GM10248 (cell line): ENCODE measurements at regions not wholly inside any gene's neighbourhood (a gene's known extent, or its start where the extent isn't known, plus 50 kb on each side); places are given as distances from the start of the nearest gene placed in this dataset.

Experiments used
- CTCF ChIA-PET: fragments of 300-600 bp; sonication (Branson Sonifier 250); formaldehyde crosslinking; extraction: SDS; loops from one replicate; lab custom pipeline; 2021; ENCODE audit warnings: antibody characterized with exemption; lab: Yijun Ruan, JAX
- POLR2A ChIA-PET: fragments of 350-650 bp; sonication (Branson Sonifier 250); formaldehyde crosslinking; extraction: SDS; loops from one replicate; lab custom pipeline; 2020; ENCODE audit warnings: antibody characterized with exemption; lab: Yijun Ruan, JAX
- DNase-seq: peaks from one replicate; pipeline ENCODE4 v3.0.0; 2012; ENCODE audit errors: extremely low spot score
- TF ChIP-seq, protein P1 (sequence below): IDR thresholded peaks from 2 replicates; pipeline ENCODE4 v1.5.1; 2012; ENCODE audit warnings: mild to moderate bottlenecking, low read depth; ENCODE audit errors: extremely low read depth, missing control alignments, control extremely low read depth

DNA sequence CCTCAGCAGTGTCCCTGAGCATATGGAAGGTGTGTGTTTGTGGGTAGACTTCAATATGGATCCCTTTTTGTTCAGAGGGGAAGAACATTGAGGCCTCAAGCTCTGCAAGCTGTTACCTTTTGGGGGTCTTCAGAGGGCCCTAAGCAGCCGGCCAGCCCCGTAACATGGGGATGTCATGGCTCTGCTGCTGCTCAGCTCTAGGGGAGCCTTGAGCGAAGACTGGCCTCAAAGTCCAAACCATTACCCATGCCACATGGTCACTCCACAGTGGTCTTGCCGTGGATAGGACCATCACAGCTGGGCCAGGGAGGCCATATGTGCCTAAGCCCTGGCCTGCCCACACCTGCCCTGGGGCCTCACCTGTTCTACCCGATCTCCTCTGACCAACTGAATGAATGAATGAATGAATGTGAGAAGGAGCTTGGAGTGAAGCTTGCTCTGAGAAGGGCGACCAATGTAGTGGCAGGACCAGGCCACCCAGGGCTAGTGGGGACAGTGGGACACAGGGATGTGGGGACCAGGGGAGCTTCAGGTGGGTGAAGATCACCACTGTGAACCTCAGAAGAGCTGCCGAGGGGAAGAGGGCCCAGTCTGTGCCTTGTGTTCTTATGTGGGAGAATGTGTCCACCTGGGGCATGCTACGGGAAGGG, 754.6 kb downstream of the BRD1 start:
- ChIA-PET POLR2A (no interaction called here), CTCF (no interaction called here)
- TF ChIP-seq, protein P1, sequence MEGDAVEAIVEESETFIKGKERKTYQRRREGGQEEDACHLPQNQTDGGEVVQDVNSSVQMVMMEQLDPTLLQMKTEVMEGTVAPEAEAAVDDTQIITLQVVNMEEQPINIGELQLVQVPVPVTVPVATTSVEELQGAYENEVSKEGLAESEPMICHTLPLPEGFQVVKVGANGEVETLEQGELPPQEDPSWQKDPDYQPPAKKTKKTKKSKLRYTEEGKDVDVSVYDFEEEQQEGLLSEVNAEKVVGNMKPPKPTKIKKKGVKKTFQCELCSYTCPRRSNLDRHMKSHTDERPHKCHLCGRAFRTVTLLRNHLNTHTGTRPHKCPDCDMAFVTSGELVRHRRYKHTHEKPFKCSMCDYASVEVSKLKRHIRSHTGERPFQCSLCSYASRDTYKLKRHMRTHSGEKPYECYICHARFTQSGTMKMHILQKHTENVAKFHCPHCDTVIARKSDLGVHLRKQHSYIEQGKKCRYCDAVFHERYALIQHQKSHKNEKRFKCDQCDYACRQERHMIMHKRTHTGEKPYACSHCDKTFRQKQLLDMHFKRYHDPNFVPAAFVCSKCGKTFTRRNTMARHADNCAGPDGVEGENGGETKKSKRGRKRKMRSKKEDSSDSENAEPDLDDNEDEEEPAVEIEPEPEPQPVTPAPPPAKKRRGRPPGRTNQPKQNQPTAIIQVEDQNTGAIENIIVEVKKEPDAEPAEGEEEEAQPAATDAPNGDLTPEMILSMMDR = no peak
- DNase-seq = no peak

DNA sequence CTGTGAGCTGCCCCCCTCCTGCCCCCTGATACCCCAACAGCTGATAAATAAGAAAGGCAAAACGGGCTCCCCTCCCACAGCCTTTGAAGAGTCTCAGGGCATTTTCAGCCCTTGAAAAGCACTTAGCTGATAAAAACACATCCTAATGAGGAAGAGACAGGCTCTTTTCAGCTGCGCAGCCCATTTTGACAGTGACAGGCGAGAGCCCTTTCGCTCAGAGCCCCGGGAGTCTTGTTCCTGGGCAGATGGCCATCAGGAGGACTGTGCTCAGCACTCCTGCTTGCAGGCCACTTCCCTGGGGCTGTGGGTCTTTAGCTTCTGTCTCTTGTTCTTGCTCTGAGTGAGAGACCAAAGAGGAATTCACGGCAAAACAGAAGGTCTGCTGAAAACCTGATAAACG, 757.2 kb downstream of the BRD1 start:
- DNase-seq = no peak
- POLR2A ChIA-PET = no interaction called here
- TF ChIP-seq, protein P1 = no peak
- CTCF ChIA-PET = no interaction called here

DNA sequence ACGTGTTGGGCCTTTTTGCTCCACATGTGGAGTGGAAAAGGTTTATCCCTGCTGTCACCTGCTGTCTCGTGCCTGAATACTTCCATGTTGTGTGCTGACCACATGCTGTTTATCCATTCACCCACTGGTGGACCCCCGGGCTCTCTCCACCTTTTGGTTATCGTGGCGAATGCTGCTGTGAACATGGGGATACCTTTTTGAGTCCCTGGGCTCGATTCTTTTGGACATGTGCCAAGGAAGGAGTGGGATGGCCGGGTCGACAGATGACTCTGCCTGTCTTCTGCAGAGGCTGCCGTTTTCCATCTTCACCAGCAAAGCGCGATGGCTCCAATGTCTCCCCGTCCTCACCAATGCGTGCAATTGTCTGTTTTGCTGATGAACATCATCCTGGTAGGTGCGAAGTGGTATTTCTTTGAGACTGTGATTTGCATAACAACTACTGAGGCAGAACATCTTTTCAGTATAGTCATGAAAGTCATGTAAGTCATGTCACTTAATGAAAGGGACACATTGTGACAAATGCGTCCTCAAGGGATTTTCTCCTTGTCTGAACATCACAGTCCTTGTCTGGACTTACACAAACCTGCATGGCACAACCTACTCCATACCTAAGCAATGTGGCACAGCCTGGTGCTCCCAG, 758.7 kb downstream of the BRD1 start:
- TF ChIP-seq, protein P1 = no peak
- no peak for DNase-seq
- POLR2A ChIA-PET = no interaction called here
- CTCF ChIA-PET = no interaction called here

DNA sequence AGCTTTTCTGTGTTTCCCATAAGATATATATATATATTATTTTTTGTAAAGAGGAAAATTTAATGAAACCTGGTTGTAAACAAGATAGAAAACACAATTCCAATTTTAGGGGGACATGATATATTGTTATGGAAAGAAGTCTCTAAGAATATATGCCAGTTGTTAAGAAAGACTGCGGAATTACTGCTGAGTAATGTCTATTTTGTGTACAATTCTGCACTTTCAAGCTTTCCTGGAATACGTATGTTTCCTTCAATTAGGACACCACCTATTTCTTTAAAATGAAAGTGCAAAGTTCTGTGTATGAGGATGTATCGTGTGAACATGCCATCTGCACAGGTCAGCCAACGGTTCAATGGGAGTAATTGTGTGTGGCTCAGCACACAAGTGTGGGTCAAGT, 760.2 kb downstream of the BRD1 start:
- DNase-seq = no peak
- TF ChIP-seq, protein P1 = no peak
- CTCF ChIA-PET = no interaction called here
- POLR2A ChIA-PET = no interaction called here

DNA sequence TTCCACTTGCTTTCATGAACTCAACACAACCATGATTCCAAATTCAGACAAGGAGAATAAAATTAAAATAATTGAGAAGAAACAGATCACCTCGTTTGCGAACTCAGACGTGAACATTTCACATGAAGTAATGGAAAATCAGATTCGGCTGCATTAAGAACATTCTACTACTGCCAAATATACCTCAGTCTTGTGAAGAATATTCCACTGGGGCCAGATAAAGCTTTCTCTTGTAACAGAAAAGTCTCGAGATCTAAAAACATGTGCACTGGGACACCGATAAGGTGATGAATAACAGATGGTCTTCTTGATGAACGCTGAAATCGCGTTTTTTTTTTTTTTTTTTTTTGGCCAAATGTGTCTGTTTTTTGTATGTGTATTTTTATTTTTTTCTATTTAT, 761.1 kb downstream of the BRD1 start:
- CTCF ChIA-PET = no interaction called here
- TF ChIP-seq, protein P1 = no peak
- POLR2A ChIA-PET = no interaction called here
- DNase-seq = no peak

DNA sequence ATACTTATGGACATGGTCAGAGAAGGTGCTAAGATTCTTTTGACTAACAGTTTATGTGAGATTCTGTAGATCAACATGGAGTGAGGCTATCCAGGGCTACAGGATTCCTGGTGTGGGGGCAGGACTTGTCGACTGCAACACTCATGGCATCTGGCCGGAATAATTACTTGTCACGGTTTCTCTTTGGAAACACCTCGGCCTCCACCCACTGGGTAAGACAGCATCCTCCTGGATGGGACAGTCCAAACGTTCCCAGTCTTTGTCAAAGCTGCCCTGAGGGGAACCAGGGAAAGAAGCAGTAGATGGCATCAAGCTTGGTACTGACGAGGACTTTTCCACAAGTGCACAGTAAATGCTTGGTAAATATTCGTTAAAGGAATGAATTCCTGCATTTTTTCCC, 762.8 kb downstream of the BRD1 start:
- no peak for DNase-seq
- CTCF ChIA-PET = no interaction called here
- TF ChIP-seq, protein P1 = no peak
- POLR2A ChIA-PET = no interaction called here
